ENCODE measurements at regions not wholly inside any gene's neighbourhood (a gene's known extent, or its start where the extent isn't known, plus 50 kb on each side); places are given as distances from the start of the nearest gene placed in this dataset.

GRCh38 chr4:45663628-45664081 is 460.2 kb downstream of the GABRG1 start:
- TF ChIP-seq POLR2A (IDR thresholded peaks at IDR 0.05; ENCODE audit: extremely low read depth, insufficient read length) = no peak
- no peak for TF ChIP-seq CTCF (IDR thresholded peaks at IDR 0.05; ENCODE audit: low read depth, low read length)

Measured in NB4 (cell line).